H9 (cell line): ENCODE measurements at regions not wholly inside any gene's neighbourhood (a gene's known extent, or its start where the extent isn't known, plus 50 kb on each side); places are given as distances from the start of the nearest gene placed in this dataset.

ENCODE experiments used
- DNase-seq: peaks from one replicate; pipeline ENCODE4 v3.0.0-alpha.2; 2017
- H2AFZ ChIP-seq: one replicate; pipeline ENCODE4 v1.6.1; 2013; ENCODE audit warnings: mild to moderate bottlenecking, low read length, control low read depth, moderate library complexity
- H2AK5ac ChIP-seq: 2 replicates; pipeline ENCODE4 v1.6.1; 2013; ENCODE audit warnings: low read length, control low read depth, mixed read lengths; ENCODE audit not compliant: insufficient read length
- H2BK120ac ChIP-seq: one replicate; pipeline ENCODE4 v1.6.1; 2013; ENCODE audit warnings: low read depth, mild to moderate bottlenecking, low read length, control low read depth, inconsistent platforms; ENCODE audit not compliant: poor library complexity, severe bottlenecking
- H2BK12ac ChIP-seq: 2 replicates; pipeline ENCODE4 v1.6.1; 2013; ENCODE audit warnings: low read length, control low read depth, mixed read lengths, low read depth; ENCODE audit not compliant: insufficient read length
- H2BK15ac ChIP-seq: 2 replicates; pipeline ENCODE4 v1.6.1; 2013; ENCODE audit warnings: low read depth, low read length, control low read depth
- H2BK20ac ChIP-seq: one replicate; pipeline ENCODE4 v1.6.1; 2013; ENCODE audit warnings: low read depth, mild to moderate bottlenecking, low read length, control low read depth, inconsistent platforms; ENCODE audit not compliant: poor library complexity, severe bottlenecking
- H2BK5ac ChIP-seq: 2 replicates; pipeline ENCODE4 v1.6.1; 2013; ENCODE audit warnings: low read length, control low read depth, mixed read lengths; ENCODE audit not compliant: insufficient read length
- H3K14ac ChIP-seq: 2 replicates; pipeline ENCODE4 v1.6.1; 2013; ENCODE audit warnings: low read length, control low read depth; ENCODE audit not compliant: insufficient read depth
- H3K18ac ChIP-seq: 2 replicates; pipeline ENCODE4 v1.6.1; 2013; ENCODE audit warnings: low read depth, mild to moderate bottlenecking, mixed read lengths, low read length, control low read depth; ENCODE audit not compliant: insufficient read length
- H3K23ac ChIP-seq: 2 replicates; pipeline ENCODE4 v1.6.1; 2013; ENCODE audit warnings: low read length, control low read depth, mixed read lengths, low read depth; ENCODE audit not compliant: insufficient read length
- H3K23me2 ChIP-seq: 2 replicates; pipeline ENCODE4 v1.6.1; 2013; ENCODE audit warnings: low read depth, mild to moderate bottlenecking, mixed read lengths, low read length, control low read depth; ENCODE audit not compliant: insufficient read length, poor library complexity, severe bottlenecking
- H3K27ac ChIP-seq: 2 replicates; pipeline ENCODE4 v1.5.1; 2013; ENCODE audit warnings: low read length, control low read depth, mixed read lengths, low read depth; ENCODE audit not compliant: insufficient read length
- H3K27me3 ChIP-seq: 2 replicates; pipeline ENCODE4 v1.6.1; 2013; ENCODE audit warnings: low read length, control low read depth, inconsistent platforms; ENCODE audit not compliant: insufficient read depth
- H3K4ac ChIP-seq: 2 replicates; pipeline ENCODE4 v1.6.1; 2013; ENCODE audit warnings: low read depth, mild to moderate bottlenecking, control low read depth, inconsistent platforms, low read length, moderate library complexity
- H3K4me1 ChIP-seq: 2 replicates; pipeline ENCODE4 v1.6.1; 2013; ENCODE audit warnings: low read length, control low read depth, inconsistent platforms; ENCODE audit not compliant: insufficient read depth
- H3K4me2 ChIP-seq: 2 replicates; pipeline ENCODE4 v1.6.1; 2013; ENCODE audit warnings: low read length, control low read depth, mixed read lengths; ENCODE audit not compliant: insufficient read length, insufficient read depth
- H3K56ac ChIP-seq: 2 replicates; pipeline ENCODE4 v1.6.1; 2013; ENCODE audit warnings: low read depth, mild to moderate bottlenecking, mixed read lengths, low read length, control low read depth; ENCODE audit not compliant: insufficient read length
- H3K79me1 ChIP-seq: 2 replicates; pipeline ENCODE4 v1.6.1; 2013; ENCODE audit warnings: low read depth, mild to moderate bottlenecking, moderate library complexity, low read length, control low read depth, inconsistent platforms; ENCODE audit not compliant: insufficient read depth, poor library complexity, severe bottlenecking
- H3K79me2 ChIP-seq: 2 replicates; pipeline ENCODE4 v1.6.1; 2013; ENCODE audit warnings: low read length, control low read depth, inconsistent platforms; ENCODE audit not compliant: insufficient read depth
- H3K9ac ChIP-seq: 2 replicates; pipeline ENCODE4 v1.6.1; 2013; ENCODE audit warnings: low read length, control low read depth, mixed read lengths; ENCODE audit not compliant: insufficient read length; ENCODE audit errors: extremely low read depth
- H3K9me3 ChIP-seq: one replicate; pipeline ENCODE4 v1.6.1; 2013; ENCODE audit warnings: low read depth, low read length, inconsistent platforms; ENCODE audit not compliant: control insufficient read depth
- H3T11ph ChIP-seq: one replicate; pipeline ENCODE4 v1.6.1; 2013; ENCODE audit warnings: mild to moderate bottlenecking, low read length, control low read depth, inconsistent platforms
- H4K20me1 ChIP-seq: one replicate; pipeline ENCODE4 v1.6.1; 2013; ENCODE audit not compliant: control insufficient read depth, insufficient read length, insufficient read depth
- H4K5ac ChIP-seq: 2 replicates; pipeline ENCODE4 v1.6.1; 2013; ENCODE audit warnings: low read depth, mild to moderate bottlenecking, mixed read lengths, low read length, control low read depth; ENCODE audit not compliant: insufficient read length
- H4K8ac ChIP-seq: replicated peaks from 2 replicates; pipeline ENCODE4 v1.6.1; 2013; ENCODE audit warnings: low read length, control low read depth, mixed read lengths, low read depth; ENCODE audit not compliant: insufficient read length
- H4K91ac ChIP-seq: 2 replicates; pipeline ENCODE4 v1.6.1; 2013; ENCODE audit warnings: low read depth, mild to moderate bottlenecking, moderate library complexity, mixed read lengths, low read length, control low read depth; ENCODE audit not compliant: insufficient read length
- H3K27ac Mint-ChIP-seq, 3 experiments: 2 replicates in 2 of 3; 3 replicates in 1 of 3; pipeline ENCODE4 v1.8.0; 2020 to 2021; ENCODE audit warnings: mixed read lengths in 3 of 3, mild to moderate bottlenecking in 1 of 3, moderate library complexity in 1 of 3
- H3K27me3 Mint-ChIP-seq: 2 replicates; pipeline ENCODE4 v1.8.0; 2021; ENCODE audit warnings: low read depth, mild to moderate bottlenecking, moderate library complexity, mixed read lengths
- H3K36me3 Mint-ChIP-seq, 3 experiments: 2 replicates in 2 of 3; 3 replicates in 1 of 3; pipeline ENCODE4 v1.8.0; 2020 to 2021; ENCODE audit warnings: low read depth in 3 of 3, mixed read lengths in 3 of 3; ENCODE audit not compliant: insufficient read depth in 1 of 3
- H3K4me1 Mint-ChIP-seq, 2 experiments: 2 replicates each; pipeline ENCODE4 v1.8.0; 2020; ENCODE audit warnings: mixed read lengths in 2 of 2
- H3K4me3 Mint-ChIP-seq, 2 experiments: 2 replicates in 1 of 2; 3 replicates in 1 of 2; pipeline ENCODE4 v1.8.0; 2020 to 2021; ENCODE audit warnings: mild to moderate bottlenecking in 2 of 2, mixed read lengths in 2 of 2, moderate library complexity in 1 of 2
- H3K9me3 Mint-ChIP-seq, 2 experiments: 2 replicates in 1 of 2; 3 replicates in 1 of 2; pipeline ENCODE4 v1.8.0; 2020; ENCODE audit warnings: mild to moderate bottlenecking in 2 of 2, mixed read lengths in 2 of 2, moderate library complexity in 1 of 2
- WGBS: extraction: QIAGEN DNeasy Blood & Tissue Kit; methylation state at CpG from one replicate; pipeline ENCODE4 v1.1.7; 2013; ENCODE audit warnings: missing lambda C conversion rate, low lambda C conversion rate, mixed read lengths; ENCODE audit not compliant: insufficient read length; ENCODE audit errors: extremely low coverage; 5-methylcytosine and 5-hydroxymethylcytosine counted together
- TF ChIP-seq, protein P1 (sequence below): fragments of 200-600 bp; sonication (generic); conservative IDR thresholded peaks from 3 replicates; pipeline ENCODE4 v1.8.0; 2021; ENCODE audit warnings: antibody characterized with exemption, mild to moderate bottlenecking

DNA sequence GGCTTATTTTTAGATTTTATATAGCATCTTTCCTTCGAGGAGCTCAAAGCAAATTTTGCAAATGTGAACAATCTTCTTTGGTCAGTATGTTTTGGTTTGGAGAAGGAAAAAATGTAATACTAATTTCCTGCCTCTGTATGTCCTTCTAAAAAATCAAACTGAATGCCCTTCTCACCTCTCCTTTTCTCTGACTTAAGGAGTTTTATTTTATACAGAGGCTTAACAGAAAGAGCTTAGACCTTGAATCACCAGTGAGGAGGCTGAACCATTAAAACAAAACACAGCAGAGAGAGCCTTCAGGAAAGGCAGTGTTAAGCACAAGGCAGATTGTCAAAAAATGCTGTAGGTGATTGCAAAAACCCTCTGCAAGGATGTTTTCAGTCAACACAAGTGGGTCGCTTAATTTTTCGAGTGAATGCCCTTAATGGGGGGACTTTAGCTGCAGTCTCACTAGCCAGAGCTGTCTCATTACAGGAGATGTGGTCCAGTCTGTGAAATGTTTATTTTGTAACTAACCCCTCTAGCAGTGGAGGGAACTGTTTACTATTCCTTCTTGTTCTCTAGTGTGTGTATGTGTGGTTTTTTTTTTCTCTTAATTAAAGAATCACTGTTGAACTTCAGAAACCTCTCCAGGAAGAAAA, 481.3 kb upstream of the CITED2 start:
- no peak overlapping the region for H2AK5ac ChIP-seq
- no peak overlapping the region for H3K14ac ChIP-seq
- H3K23ac ChIP-seq, result no peak overlapping the region
- no peak overlapping the region for H3K27ac ChIP-seq
- Mint-ChIP-seq H3K4me1 (peaks cover 14 to 15% of the 10 kb centered on the region in 2 experiments), H3K9me3 (peaks cover 0 to 3% of the 10 kb centered on the region in 2 experiments; a peak in 1 of 5 replicates), H3K27ac (peak overlapping the region in 2 of 3 experiments; percentile 42 to 43; a peak in 3 of 7 replicates), H3K4me3 (no peak overlapping the region), H3K27me3 (no peaks in the 10 kb centered on the region), H3K36me3 (peaks cover 0 to 5% (median 0%) of the 10 kb centered on the region in 3 experiments; a peak in 1 of 7 replicates)
- H2BK5ac ChIP-seq, result no peak overlapping the region
- H3K23me2 ChIP-seq, result no peaks in the 10 kb centered on the region
- TF ChIP-seq, protein P1, sequence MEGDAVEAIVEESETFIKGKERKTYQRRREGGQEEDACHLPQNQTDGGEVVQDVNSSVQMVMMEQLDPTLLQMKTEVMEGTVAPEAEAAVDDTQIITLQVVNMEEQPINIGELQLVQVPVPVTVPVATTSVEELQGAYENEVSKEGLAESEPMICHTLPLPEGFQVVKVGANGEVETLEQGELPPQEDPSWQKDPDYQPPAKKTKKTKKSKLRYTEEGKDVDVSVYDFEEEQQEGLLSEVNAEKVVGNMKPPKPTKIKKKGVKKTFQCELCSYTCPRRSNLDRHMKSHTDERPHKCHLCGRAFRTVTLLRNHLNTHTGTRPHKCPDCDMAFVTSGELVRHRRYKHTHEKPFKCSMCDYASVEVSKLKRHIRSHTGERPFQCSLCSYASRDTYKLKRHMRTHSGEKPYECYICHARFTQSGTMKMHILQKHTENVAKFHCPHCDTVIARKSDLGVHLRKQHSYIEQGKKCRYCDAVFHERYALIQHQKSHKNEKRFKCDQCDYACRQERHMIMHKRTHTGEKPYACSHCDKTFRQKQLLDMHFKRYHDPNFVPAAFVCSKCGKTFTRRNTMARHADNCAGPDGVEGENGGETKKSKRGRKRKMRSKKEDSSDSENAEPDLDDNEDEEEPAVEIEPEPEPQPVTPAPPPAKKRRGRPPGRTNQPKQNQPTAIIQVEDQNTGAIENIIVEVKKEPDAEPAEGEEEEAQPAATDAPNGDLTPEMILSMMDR, result no peak
- no peak overlapping the region for H3K4me2 ChIP-seq
- no CpG with 5 or more reads among the region's 3 CpGs for WGBS
- no peak overlapping the region for H2BK12ac ChIP-seq
- H3K4me1 ChIP-seq, result no peaks in the 10 kb centered on the region
- H3K18ac ChIP-seq, result no peak overlapping the region
- H2AFZ ChIP-seq, result no peak overlapping the region
- H4K20me1 ChIP-seq, result no peaks in the 10 kb centered on the region
- no peak overlapping the region for H3K56ac ChIP-seq
- no peak overlapping the region for H4K5ac ChIP-seq
- no peak overlapping the region for H2BK120ac ChIP-seq
- no peak overlapping the region for H2BK20ac ChIP-seq
- no peaks in the 10 kb centered on the region for H3K27me3 ChIP-seq
- H3T11ph ChIP-seq, result no peak overlapping the region
- no peak overlapping the region for H4K91ac ChIP-seq
- H3K9ac ChIP-seq, result no peak overlapping the region
- H3K79me1 ChIP-seq, result no peaks in the 10 kb centered on the region
- DNase-seq, result no peak
- no peak overlapping the region for H4K8ac ChIP-seq
- H3K9me3 ChIP-seq, result no peaks in the 10 kb centered on the region
- H2BK15ac ChIP-seq, result no peak overlapping the region
- H3K4ac ChIP-seq, result no peak overlapping the region
- no peaks in the 10 kb centered on the region for H3K79me2 ChIP-seq
